Spleen (tissue), 11 donors: ENCODE measurements at regions not wholly inside any gene's neighbourhood (a gene's known extent, or its start where the extent isn't known, plus 50 kb on each side); places are given as distances from the start of the nearest gene placed in this dataset.

Experiments used
- DNase-seq: peaks from one replicate; pipeline ENCODE4 v3.0.0-alpha.2; 2020
- H3K27ac ChIP-seq, 8 donors: fragments of 200-600 bp; sonication (generic) in 7 of 8; 1 replicate in 4 of 8; 2 replicates in 4 of 8; pipeline versions ENCODE4 v1.5.0 to v1.8.0; 2016 to 2021; ENCODE audit warnings: inconsistent platforms in 4 of 8, mild to moderate bottlenecking in 4 of 8, moderate library complexity in 1 of 8
- H3K27me3 ChIP-seq, 7 donors: fragments of 200-600 bp; sonication (generic) in 6 of 7; replicated peaks in 1 of 7; 1 replicate in 4 of 7; 2 replicates in 3 of 7; pipeline versions ENCODE4 v1.5.0 to v1.8.0; 2016 to 2021; ENCODE audit warnings: inconsistent platforms in 3 of 7, mild to moderate bottlenecking in 1 of 7
- H3K36me3 ChIP-seq, 6 donors: fragments of 200-600 bp; sonication (generic) in 5 of 6; 1 replicate in 4 of 6; 2 replicates in 2 of 6; pipeline versions ENCODE4 v1.5.0 to v1.8.0; 2016 to 2021; ENCODE audit warnings: inconsistent platforms in 2 of 6
- H3K4me1 ChIP-seq, 6 donors: fragments of 200-600 bp; sonication (generic) in 5 of 6; 1 replicate in 3 of 6; 2 replicates in 3 of 6; pipeline versions ENCODE4 v1.5.0 to v1.8.0; 2016 to 2021; ENCODE audit warnings: inconsistent platforms in 3 of 6
- H3K4me3 ChIP-seq, 8 donors: fragments of 200-600 bp; sonication (generic) in 7 of 8; 1 replicate in 4 of 8; 2 replicates in 4 of 8; pipeline versions ENCODE4 v1.5.0 to v1.8.0; 2016 to 2021; ENCODE audit warnings: inconsistent platforms in 4 of 8, mild to moderate bottlenecking in 4 of 8, moderate library complexity in 2 of 8
- H3K9me3 ChIP-seq, 8 donors: fragments of 200-600 bp; sonication (generic) in 7 of 8; 1 replicate in 4 of 8; 2 replicates in 4 of 8; pipeline versions ENCODE4 v1.5.0 to v1.8.0; 2016 to 2021; ENCODE audit warnings: inconsistent platforms in 4 of 8
- POLR2A ChIP-seq, 3 donors: fragments of 450-650 bp; IDR thresholded peaks; one replicate each; pipeline ENCODE4 v1.5.1; 2017; ENCODE audit warnings: antibody characterized with exemption in 3 of 3, mild to moderate bottlenecking in 1 of 3
- POLR2AphosphoS5 ChIP-seq, 3 donors: sonication (generic); formaldehyde crosslinking; IDR thresholded peaks; one replicate each; pipeline ENCODE4 v1.5.1; 2017; ENCODE audit warnings: antibody characterized with exemption in 3 of 3
- WGBS, 5 donors: extraction: QIAGEN DNeasy Blood & Tissue Kit in 3 of 5; methylation state at CpG; one replicate each; pipeline versions ENCODE4 v1.1.5 to v1.1.7; 2013 to 2018; 5-methylcytosine and 5-hydroxymethylcytosine counted together
- intact Hi-C: fragments of 100-400 bp; cut with DNase I; formaldehyde crosslinking; loops from one replicate; pipeline ENCODE4 v1.15.0; 2023; ENCODE audit warnings: low total_unique reads
- TF ChIP-seq, protein P1 (sequence below), 11 experiments: fragments of 200-600 bp in 7 of 11; fragments of 450-650 bp in 4 of 11; sonication (generic) in 4 of 11; IDR thresholded peaks in 8 of 11; conservative IDR thresholded peaks in 3 of 11; 1 replicate in 7 of 11; 2 replicates in 4 of 11; pipeline versions ENCODE4 v1.4.0 to v1.8.0; 2016 to 2021; ENCODE audit warnings: antibody characterized with exemption in 11 of 11, inconsistent platforms in 4 of 11, mild to moderate bottlenecking in 1 of 11
- donor health status: healthy with polysubstance abuse.
- donor health status: DM: no; HTN: no; CAD: no; lungs with moderate emphysema.
- donor health status: DM: no; HTN: no; CAD: no.
- donor health status: Bipolar disorder and iron deficiency.
- donor health status: healthy.
- donor health status: DM: no; HTN: no; CAD: no.
- donor health status: DM: yes; HTN: yes; CAD: no.

DNA sequence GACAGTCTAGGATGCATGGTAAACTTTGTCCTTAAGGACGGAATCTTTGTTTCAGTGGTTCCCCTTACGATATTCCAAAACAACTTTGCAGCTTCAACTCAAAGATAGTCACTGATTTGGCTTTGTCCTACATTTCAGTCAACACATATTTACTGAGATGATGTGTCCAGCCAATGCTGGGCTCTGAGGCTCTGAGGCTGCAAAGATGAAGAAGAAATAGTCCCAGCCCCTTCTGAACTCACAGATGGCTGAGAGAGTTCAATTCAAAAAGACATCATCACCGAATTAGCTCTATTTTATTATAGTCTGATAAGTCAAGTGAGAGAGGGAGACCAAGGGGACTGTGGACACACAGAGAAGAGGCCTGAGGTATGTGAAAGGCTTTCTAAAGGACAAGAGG is 544.0 kb downstream of the ACTL7B start:
- no peak for TF ChIP-seq POLR2AphosphoS5 (IDR thresholded peaks at IDR 0.05)
- no peak for TF ChIP-seq POLR2A (IDR thresholded peaks at IDR 0.05)
- TF ChIP-seq, protein P1, sequence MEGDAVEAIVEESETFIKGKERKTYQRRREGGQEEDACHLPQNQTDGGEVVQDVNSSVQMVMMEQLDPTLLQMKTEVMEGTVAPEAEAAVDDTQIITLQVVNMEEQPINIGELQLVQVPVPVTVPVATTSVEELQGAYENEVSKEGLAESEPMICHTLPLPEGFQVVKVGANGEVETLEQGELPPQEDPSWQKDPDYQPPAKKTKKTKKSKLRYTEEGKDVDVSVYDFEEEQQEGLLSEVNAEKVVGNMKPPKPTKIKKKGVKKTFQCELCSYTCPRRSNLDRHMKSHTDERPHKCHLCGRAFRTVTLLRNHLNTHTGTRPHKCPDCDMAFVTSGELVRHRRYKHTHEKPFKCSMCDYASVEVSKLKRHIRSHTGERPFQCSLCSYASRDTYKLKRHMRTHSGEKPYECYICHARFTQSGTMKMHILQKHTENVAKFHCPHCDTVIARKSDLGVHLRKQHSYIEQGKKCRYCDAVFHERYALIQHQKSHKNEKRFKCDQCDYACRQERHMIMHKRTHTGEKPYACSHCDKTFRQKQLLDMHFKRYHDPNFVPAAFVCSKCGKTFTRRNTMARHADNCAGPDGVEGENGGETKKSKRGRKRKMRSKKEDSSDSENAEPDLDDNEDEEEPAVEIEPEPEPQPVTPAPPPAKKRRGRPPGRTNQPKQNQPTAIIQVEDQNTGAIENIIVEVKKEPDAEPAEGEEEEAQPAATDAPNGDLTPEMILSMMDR (IDR thresholded peaks at IDR 0.05 in 8 of 11, conservative IDR thresholded peaks at IDR 0.05 in 3 of 11) = no peak

DNA sequence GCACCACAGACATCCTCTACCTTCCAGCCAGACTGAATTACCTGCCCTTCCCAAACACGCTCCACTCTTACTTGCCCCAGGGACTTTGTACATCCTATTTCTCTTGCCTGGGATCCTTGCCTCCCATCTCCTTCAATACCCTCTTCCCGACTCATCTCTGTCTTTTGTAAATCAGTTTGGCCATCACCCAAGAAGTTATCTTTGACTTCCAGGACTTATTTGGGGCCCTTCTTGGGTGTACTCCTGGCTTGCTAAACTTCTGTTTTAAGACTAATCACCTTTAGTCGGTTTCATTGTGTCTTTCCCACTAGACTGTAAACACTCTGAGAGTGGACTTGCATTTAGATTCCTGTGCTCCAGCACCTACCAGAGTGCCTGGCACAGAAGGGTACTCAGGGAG is 545.6 kb downstream of the ACTL7B start:
- no peak for DNase-seq
- TF ChIP-seq, protein P1 (IDR thresholded peaks at IDR 0.05 in 8 of 11, conservative IDR thresholded peaks at IDR 0.05 in 3 of 11) = no peak
- TF ChIP-seq POLR2AphosphoS5 (IDR thresholded peaks at IDR 0.05) (no peak), POLR2A (IDR thresholded peaks at IDR 0.05) (no peak)
- no peaks in the 10 kb centered on the region for H3K36me3 ChIP-seq
- WGBS, 5 donors = 84 to 94% (median 87%) methylated on average over 3 of the region's 3 CpGs
- no peak overlapping the region for H3K27ac ChIP-seq
- H3K9me3 ChIP-seq = peaks cover 0 to 10% (median 0%) of the 10 kb centered on the region in 8 donors
- H3K27me3 ChIP-seq = no peaks in the 10 kb centered on the region
- H3K4me1 ChIP-seq = no peaks in the 10 kb centered on the region
- no peak overlapping the region for H3K4me3 ChIP-seq
- intact Hi-C loops = no loop called here

More for the DNA sequence above, 544.0 kb downstream of the ACTL7B start:
- Histone ChIP-seq H3K27ac (no peak overlapping the region), H3K4me3 (no peak overlapping the region), H3K4me1 (no peaks in the 10 kb centered on the region), H3K36me3 (no peaks in the 10 kb centered on the region), H3K27me3 (no peaks in the 10 kb centered on the region), H3K9me3 (peaks cover 0 to 9% (median 0%) of the 10 kb centered on the region in 8 donors)
- intact Hi-C loops = no loop called here
- WGBS, 5 donors = 86 to 95% (median 88%) methylated on average over 3 of the region's 3 CpGs
- no peak for DNase-seq

DNA sequence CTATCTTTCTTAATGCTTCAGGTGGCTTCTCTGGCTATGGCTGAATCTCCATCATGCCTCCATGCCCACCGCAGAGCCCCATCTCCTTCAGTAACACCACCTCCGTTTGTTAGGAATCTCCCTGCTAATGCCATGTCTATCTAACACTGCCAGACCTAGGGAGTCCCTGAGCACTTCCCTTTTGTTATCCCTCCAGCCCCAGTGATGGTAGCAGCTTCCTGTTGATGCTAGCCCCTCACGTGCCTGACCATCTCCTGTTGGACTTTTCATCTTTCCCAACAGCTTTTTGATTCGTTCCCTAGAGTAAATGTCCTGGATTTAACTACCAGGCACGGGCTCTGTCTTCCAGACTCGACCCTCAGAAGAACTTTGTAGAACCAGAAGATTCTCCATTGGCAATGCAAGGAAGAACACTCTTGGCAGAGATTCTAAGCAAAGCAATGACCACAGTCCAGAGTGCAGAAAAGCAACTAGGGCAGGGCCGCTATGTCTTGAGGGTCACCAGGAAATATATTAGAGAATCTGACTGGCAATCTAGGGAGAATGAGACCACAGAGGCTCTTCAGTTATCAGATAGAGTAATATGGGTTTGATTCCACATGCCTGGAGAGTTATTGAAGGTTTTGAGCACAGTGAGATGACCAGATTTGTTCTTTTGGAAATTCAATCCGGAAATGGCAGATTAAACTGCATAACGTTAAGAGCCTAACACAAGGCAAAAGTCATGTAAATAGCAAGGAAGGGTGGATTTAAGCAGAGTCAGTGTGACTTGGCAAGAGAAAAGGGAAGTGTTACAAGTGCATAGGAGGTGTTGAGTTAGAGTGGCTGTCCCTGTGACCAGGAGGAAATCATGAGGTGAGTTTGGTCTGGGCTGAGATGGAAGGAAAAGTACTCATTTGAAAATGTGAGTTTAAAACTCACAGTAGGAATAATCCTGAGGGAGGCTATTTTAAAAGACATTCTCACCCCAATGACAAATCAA is 555.2 kb downstream of the ACTL7B start:
- Histone ChIP-seq H3K4me1 (peaks cover 0 to 26% (median 5%) of the 10 kb centered on the region in 6 donors), H3K36me3 (no peaks in the 10 kb centered on the region), H3K4me3 (peak overlapping the region in 1 of 8 donors; percentile 44), H3K9me3 (no peaks in the 10 kb centered on the region), H3K27me3 (no peaks in the 10 kb centered on the region), H3K27ac (peak overlapping the region in 7 of 8 donors; percentile 55 to 90 (median 78))
- no peak for TF ChIP-seq POLR2AphosphoS5 (IDR thresholded peaks at IDR 0.05)
- TF ChIP-seq, protein P1 (IDR thresholded peaks at IDR 0.05 in 8 of 11, conservative IDR thresholded peaks at IDR 0.05 in 3 of 11) = no peak
- TF ChIP-seq POLR2A (IDR thresholded peaks at IDR 0.05) = no peak
- 35 to 44% (median 42%) methylated on average over 9 of the region's 9 CpGs for WGBS, 5 donors
- DNase-seq = no peak
- intact Hi-C loops = no loop called here

DNA sequence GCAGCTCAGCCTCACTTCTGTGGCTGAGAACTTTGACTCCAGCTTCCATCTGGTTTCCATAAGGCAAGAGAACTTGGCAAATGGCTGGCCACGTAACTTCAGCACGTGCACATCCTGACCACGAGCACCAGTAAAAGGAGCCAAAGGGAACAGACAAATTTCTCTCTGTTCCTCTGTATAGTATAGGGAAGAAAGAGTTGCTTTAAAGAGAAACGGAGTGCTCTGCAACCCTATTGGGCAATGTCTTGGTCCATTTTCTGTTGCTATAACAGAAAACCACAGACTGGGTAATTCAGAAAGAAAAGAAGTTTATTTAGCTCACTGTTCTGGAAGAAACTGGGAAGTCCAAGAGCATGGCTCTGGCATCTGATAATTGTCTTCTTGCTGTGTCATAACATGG is 558.7 kb downstream of the ACTL7B start:
- DNase-seq = no peak
- H3K9me3 ChIP-seq = no peaks in the 10 kb centered on the region
- peak overlapping the region in 6 of 8 donors; percentile 12 to 90 (median 36) for H3K27ac ChIP-seq
- H3K27me3 ChIP-seq = no peaks in the 10 kb centered on the region
- no peak overlapping the region for H3K4me3 ChIP-seq
- intact Hi-C loops = no loop called here
- no peak for TF ChIP-seq POLR2AphosphoS5 (IDR thresholded peaks at IDR 0.05)
- TF ChIP-seq POLR2A (IDR thresholded peaks at IDR 0.05) = no peak
- TF ChIP-seq, protein P1 (IDR thresholded peaks at IDR 0.05 in 8 of 11, conservative IDR thresholded peaks at IDR 0.05 in 3 of 11) = no peak
- H3K4me1 ChIP-seq = peaks cover 0 to 26% (median 5%) of the 10 kb centered on the region in 6 donors
- WGBS, 5 donors = 45 to 85% (median 58%) methylated on average over 4 of the region's 4 CpGs
- no peaks in the 10 kb centered on the region for H3K36me3 ChIP-seq
